CD4-positive, alpha-beta T cell (primary cell): ENCODE measurements at regions not wholly inside any gene's neighbourhood (a gene's known extent, or its start where the extent isn't known, plus 50 kb on each side); places are given as distances from the start of the nearest gene placed in this dataset.

Experiments used
- ATAC-seq: fragments of 200-7000 bp; cut with Tn5 transposase; one replicate; pipeline ENCODE4 v1.10.0; 2022; ENCODE audit warnings: mild to moderate bottlenecking; ENCODE audit not compliant: poor library complexity
- CTCF ChIA-PET: fragments of 350-600 bp; sonication (Branson Sonifier 250); formaldehyde crosslinking; loops from one replicate; lab custom pipeline; 2021; ENCODE audit warnings: antibody characterized with exemption, inconsistent platforms; lab: Charles Lee
- POLR2A ChIA-PET: fragments of 350-600 bp; sonication (Branson Sonifier 250); formaldehyde crosslinking; loops from one replicate; lab custom pipeline; 2021; ENCODE audit warnings: antibody characterized with exemption, inconsistent platforms; lab: Charles Lee
- DNase-seq, 14 experiments: peaks; one replicate each; pipeline ENCODE4 v3.0.0-alpha.2; 2013 to 2020; ENCODE audit warnings: mixed read lengths in 2 of 14
- H3K27ac ChIP-seq, 2 donors: one replicate each; pipeline versions ENCODE4 v1.5.1 to v1.7.0; 2013; ENCODE audit warnings: low read length in 2 of 2, low read depth in 1 of 2, mild to moderate bottlenecking in 1 of 2
- H3K27me3 ChIP-seq, 2 experiments: 1 replicate in 1 of 2; 2 replicates in 1 of 2; pipeline versions ENCODE4 v1.6.1 to v1.7.0; 2013; ENCODE audit warnings: low read length in 2 of 2, control low read depth in 1 of 2, mild to moderate bottlenecking in 1 of 2, moderate library complexity in 1 of 2; ENCODE audit not compliant: insufficient read depth in 2 of 2, control insufficient read depth in 1 of 2
- H3K36me3 ChIP-seq: one replicate; pipeline ENCODE4 v1.6.1; 2013; ENCODE audit warnings: low read length, control low read depth; ENCODE audit not compliant: insufficient read depth
- H3K4me1 ChIP-seq: one replicate; pipeline ENCODE4 v1.6.1; 2013; ENCODE audit warnings: low read length, control low read depth; ENCODE audit not compliant: insufficient read depth
- H3K4me3 ChIP-seq: one replicate; pipeline ENCODE4 v1.5.1; 2013; ENCODE audit warnings: mild to moderate bottlenecking, low read length, moderate library complexity
- H3K9me3 ChIP-seq, 2 experiments: 1 replicate in 1 of 2; 2 replicates in 1 of 2; pipeline versions ENCODE4 v1.6.1 to v1.7.0; 2013; ENCODE audit warnings: low read length in 2 of 2, mild to moderate bottlenecking in 2 of 2, control low read depth in 1 of 2, moderate library complexity in 1 of 2; ENCODE audit not compliant: control insufficient read depth in 1 of 2, insufficient read depth in 1 of 2
- H3K27ac Mint-ChIP-seq: one replicate; pipeline ENCODE4 v1.8.0; 2020; ENCODE audit warnings: mixed read lengths
- H3K27me3 Mint-ChIP-seq: one replicate; pipeline ENCODE4 v1.8.0; 2021; ENCODE audit warnings: mixed read lengths
- H3K36me3 Mint-ChIP-seq: one replicate; pipeline ENCODE4 v1.8.0; 2021; ENCODE audit warnings: low read depth, mixed read lengths
- H3K4me1 Mint-ChIP-seq: one replicate; pipeline ENCODE4 v1.8.0; 2021; ENCODE audit warnings: low read depth, mixed read lengths
- H3K4me3 Mint-ChIP-seq: one replicate; pipeline ENCODE4 v1.8.0; 2020; ENCODE audit warnings: mild to moderate bottlenecking, mixed read lengths
- H3K9me3 Mint-ChIP-seq: one replicate; pipeline ENCODE4 v1.8.0; 2020; ENCODE audit warnings: mixed read lengths
- intact Hi-C, 2 experiments: fragments of 100-400 bp; cut with DNase I in 1 of 2; cut with micrococcal nuclease in 1 of 2; formaldehyde crosslinking; loops; one replicate each; pipeline versions ENCODE4 v1.15.1 to v1.9.0; 2023 to 2025; cut with DNase I, micrococcal nuclease
- TF ChIP-seq, protein P1 (sequence below): fragments of 200-600 bp; IDR thresholded peaks from one replicate; pipeline ENCODE4 v1.8.0; 2022; ENCODE audit warnings: antibody characterized with exemption, mild to moderate bottlenecking

DNA sequence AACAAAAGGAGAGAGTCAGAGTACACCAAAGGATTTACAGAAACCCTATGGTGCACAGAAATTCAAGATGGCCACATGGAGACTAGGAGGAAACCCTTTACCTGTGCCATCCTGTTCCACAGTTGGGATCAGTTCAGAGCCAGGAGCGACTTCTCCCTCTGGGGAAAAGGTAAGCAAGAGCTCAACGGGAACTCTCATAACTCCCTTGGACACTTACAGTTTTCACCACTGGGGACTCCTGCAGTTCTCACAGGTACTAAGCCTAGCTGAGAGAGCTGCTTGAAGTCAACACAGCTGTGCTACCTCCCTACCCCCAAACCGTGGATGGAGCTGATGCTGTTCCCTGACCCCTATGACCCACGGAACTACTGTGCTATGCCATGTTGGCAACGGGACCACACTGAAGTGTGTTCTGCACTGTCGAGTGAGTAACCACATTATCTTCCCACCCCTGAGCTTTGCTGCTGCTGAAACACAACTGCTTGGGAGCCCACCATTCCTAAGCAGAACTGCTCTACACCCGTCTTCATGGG lies 606.8 kb downstream of the GBE1 start:
- intact Hi-C loops, result no loop called here
- TF ChIP-seq, protein P1, sequence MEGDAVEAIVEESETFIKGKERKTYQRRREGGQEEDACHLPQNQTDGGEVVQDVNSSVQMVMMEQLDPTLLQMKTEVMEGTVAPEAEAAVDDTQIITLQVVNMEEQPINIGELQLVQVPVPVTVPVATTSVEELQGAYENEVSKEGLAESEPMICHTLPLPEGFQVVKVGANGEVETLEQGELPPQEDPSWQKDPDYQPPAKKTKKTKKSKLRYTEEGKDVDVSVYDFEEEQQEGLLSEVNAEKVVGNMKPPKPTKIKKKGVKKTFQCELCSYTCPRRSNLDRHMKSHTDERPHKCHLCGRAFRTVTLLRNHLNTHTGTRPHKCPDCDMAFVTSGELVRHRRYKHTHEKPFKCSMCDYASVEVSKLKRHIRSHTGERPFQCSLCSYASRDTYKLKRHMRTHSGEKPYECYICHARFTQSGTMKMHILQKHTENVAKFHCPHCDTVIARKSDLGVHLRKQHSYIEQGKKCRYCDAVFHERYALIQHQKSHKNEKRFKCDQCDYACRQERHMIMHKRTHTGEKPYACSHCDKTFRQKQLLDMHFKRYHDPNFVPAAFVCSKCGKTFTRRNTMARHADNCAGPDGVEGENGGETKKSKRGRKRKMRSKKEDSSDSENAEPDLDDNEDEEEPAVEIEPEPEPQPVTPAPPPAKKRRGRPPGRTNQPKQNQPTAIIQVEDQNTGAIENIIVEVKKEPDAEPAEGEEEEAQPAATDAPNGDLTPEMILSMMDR, result no peak
- Mint-ChIP-seq H3K9me3 (peaks cover 12% of the 10 kb centered on the region), H3K27ac (no peak overlapping the region), H3K27me3 (no peaks in the 10 kb centered on the region), H3K36me3 (no peaks in the 10 kb centered on the region), H3K4me3 (no peak overlapping the region), H3K4me1 (no peaks in the 10 kb centered on the region)
- Histone ChIP-seq H3K9me3 (peaks cover 0 to 13% of the 10 kb centered on the region in 2 experiments), H3K27ac (no peak overlapping the region), H3K4me3 (no peak overlapping the region), H3K27me3 (no peaks in the 10 kb centered on the region), H3K4me1 (no peaks in the 10 kb centered on the region), H3K36me3 (no peaks in the 10 kb centered on the region)
- ATAC-seq, result no peak
- ChIA-PET CTCF (no interaction called here), POLR2A (no interaction called here)
- DNase-seq, result no peak

DNA sequence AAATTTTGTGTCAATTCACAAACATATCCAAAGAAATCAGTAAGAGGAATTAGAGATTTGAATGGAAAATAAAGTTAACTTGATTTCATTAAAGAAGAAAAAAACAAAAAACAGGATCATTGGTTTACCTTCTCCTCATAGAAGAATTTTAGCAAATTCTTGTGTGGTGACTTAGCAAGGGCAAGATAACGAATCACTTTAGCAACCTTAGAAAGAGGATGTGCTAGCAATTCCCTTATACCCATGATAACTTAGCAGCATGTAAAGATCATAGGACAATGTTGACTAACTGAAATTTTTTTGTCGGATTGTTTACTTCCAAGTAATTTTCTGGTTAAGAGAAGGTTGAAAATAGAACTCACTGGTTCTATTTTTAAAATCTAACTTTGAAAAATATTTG lies 609.3 kb downstream of the GBE1 start:
- Histone ChIP-seq H3K27ac (no peak overlapping the region), H3K9me3 (peaks cover 0 to 12% of the 10 kb centered on the region in 2 experiments), H3K4me3 (no peak overlapping the region), H3K4me1 (no peaks in the 10 kb centered on the region), H3K36me3 (no peaks in the 10 kb centered on the region), H3K27me3 (no peaks in the 10 kb centered on the region)
- ChIA-PET POLR2A (no interaction called here), CTCF (no interaction called here)
- H3K4me1 Mint-ChIP-seq, result no peaks in the 10 kb centered on the region
- no peaks in the 10 kb centered on the region for H3K36me3 Mint-ChIP-seq
- H3K4me3 Mint-ChIP-seq, result no peak overlapping the region
- TF ChIP-seq, protein P1, result no peak
- H3K27me3 Mint-ChIP-seq, result no peaks in the 10 kb centered on the region
- H3K27ac Mint-ChIP-seq, result no peak overlapping the region
- DNase-seq (no peak), ATAC-seq (no peak)
- intact Hi-C loops, result no loop called here
- H3K9me3 Mint-ChIP-seq, result peaks cover 7% of the 10 kb centered on the region

DNA sequence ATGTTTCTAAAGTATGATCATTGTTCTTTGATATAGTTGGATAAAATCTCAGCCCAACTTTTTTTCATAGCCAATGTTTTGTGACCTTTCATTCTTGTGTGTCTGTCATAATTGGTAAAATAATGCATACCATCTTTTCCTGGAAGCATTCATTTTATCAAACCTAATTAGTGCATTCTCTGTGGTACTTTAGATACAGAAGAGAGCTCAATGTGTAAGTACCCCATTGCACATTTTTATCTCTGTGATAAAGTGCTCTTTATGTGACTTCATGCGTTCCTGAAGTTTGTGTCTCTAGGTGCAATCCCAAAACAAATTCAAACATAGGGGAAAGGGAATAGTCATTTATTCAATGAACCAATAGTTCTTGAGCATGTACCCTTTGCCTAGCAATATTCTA lies 628.5 kb downstream of the GBE1 start:
- intact Hi-C loops, result no loop called here
- DNase-seq (no peak), ATAC-seq (no peak)
- ChIA-PET POLR2A (no interaction called here), CTCF (no interaction called here)
- Histone ChIP-seq H3K27ac (no peak overlapping the region), H3K4me3 (no peak overlapping the region), H3K4me1 (no peaks in the 10 kb centered on the region), H3K27me3 (no peaks in the 10 kb centered on the region), H3K36me3 (no peaks in the 10 kb centered on the region), H3K9me3 (peaks cover 0 to 5% of the 10 kb centered on the region in 2 experiments)
- Mint-ChIP-seq H3K27ac (no peak overlapping the region), H3K27me3 (no peaks in the 10 kb centered on the region), H3K4me3 (no peak overlapping the region), H3K9me3 (peaks cover 5% of the 10 kb centered on the region), H3K4me1 (no peaks in the 10 kb centered on the region), H3K36me3 (no peaks in the 10 kb centered on the region)
- TF ChIP-seq, protein P1, result no peak
